Esophagus squamous epithelium (tissue), 4 donors: ENCODE measurements at regions not wholly inside any gene's neighbourhood (a gene's known extent, or its start where the extent isn't known, plus 50 kb on each side); places are given as distances from the start of the nearest gene placed in this dataset.

ENCODE experiments used
- CTCF ChIP-seq, 6 experiments: fragments of 450-650 bp in 4 of 6; fragments of 200-600 bp in 2 of 6; sonication (generic) in 2 of 6; IDR thresholded peaks; one replicate each; pipeline ENCODE4 v1.5.1; 2016 to 2019; ENCODE audit warnings: antibody characterized with exemption in 6 of 6, mild to moderate bottlenecking in 4 of 6, moderate library complexity in 4 of 6
- POLR2A ChIP-seq, 4 donors: fragments of 450-650 bp; IDR thresholded peaks; one replicate each; pipeline ENCODE4 v1.6.1; 2017; ENCODE audit warnings: antibody characterized with exemption in 4 of 4, mild to moderate bottlenecking in 4 of 4, moderate library complexity in 3 of 4

DNA sequence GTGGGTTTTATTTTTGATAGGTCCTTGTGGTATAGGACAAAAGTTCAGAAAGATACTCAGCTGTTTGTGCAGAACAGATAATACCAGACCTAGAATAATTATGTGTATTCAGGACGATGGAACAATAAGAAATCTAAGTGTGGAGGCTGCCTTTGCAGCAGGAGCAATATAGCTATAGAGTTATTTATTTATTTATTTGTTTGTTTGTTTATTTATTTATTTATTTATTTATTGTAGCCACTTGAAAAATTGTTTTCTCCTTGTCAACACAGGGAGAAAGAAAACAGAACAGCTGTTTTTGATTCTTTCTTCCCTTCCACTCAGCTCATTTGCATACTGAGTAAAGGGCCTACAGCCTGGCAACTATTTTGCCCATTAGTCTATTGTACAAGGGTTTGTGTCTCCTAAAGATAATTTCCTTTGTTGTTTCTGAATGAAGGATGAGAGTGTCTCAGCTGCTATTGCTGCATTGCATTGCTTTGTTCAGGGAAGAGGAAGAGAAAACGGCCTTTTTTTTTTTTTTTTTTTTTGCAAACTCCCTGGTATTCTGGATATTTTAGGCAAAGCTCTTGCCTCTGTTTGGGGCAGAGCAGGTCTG lies 56.0 kb upstream of the ESX1 start:
- TF ChIP-seq POLR2A (IDR thresholded peaks at IDR 0.05) (no peak), CTCF (IDR thresholded peaks at IDR 0.05) (no peak)
